NB4 (cell line): ENCODE measurements at regions not wholly inside any gene's neighbourhood (a gene's known extent, or its start where the extent isn't known, plus 50 kb on each side); places are given as distances from the start of the nearest gene placed in this dataset.

Experiments
- POLR2A ChIP-seq: IDR thresholded peaks from 2 replicates; pipeline ENCODE4 v1.6.1; 2011; ENCODE audit warnings: mild to moderate bottlenecking; ENCODE audit not compliant: insufficient read length; ENCODE audit errors: extremely low read depth
- TF ChIP-seq, protein P1 (sequence below): IDR thresholded peaks from one replicate; pipeline ENCODE4 v1.5.1; 2012; ENCODE audit warnings: low read depth, low read length

DNA sequence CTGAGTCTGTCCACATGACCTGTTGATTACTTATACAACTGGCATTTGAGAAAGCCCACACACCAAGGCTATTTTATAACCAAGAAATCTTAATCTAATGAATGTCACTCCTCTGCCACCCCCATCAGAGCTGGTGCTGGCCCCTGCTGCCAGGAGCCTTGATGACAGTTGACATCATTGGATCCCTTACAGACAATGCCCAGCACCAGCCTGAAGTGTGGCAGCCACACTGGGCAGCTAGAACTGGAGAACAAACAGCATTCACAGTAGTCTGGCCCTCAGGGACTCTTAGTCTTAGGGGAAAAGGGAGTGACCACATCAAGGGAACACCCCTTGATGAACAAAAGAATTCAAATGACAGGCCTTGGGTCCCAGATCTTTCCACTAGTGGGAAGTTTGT is 840.6 kb downstream of the EPHA3 start:
- TF ChIP-seq, protein P1, sequence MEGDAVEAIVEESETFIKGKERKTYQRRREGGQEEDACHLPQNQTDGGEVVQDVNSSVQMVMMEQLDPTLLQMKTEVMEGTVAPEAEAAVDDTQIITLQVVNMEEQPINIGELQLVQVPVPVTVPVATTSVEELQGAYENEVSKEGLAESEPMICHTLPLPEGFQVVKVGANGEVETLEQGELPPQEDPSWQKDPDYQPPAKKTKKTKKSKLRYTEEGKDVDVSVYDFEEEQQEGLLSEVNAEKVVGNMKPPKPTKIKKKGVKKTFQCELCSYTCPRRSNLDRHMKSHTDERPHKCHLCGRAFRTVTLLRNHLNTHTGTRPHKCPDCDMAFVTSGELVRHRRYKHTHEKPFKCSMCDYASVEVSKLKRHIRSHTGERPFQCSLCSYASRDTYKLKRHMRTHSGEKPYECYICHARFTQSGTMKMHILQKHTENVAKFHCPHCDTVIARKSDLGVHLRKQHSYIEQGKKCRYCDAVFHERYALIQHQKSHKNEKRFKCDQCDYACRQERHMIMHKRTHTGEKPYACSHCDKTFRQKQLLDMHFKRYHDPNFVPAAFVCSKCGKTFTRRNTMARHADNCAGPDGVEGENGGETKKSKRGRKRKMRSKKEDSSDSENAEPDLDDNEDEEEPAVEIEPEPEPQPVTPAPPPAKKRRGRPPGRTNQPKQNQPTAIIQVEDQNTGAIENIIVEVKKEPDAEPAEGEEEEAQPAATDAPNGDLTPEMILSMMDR = no peak
- TF ChIP-seq POLR2A = no peak
